ENCODE measurements at regions not wholly inside any gene's neighbourhood (a gene's known extent, or its start where the extent isn't known, plus 50 kb on each side); places are given as distances from the start of the nearest gene placed in this dataset.
"Not testable (repeated sequence)": the region's sequence is repeated elsewhere in the genome, so short reads cannot be mapped to it uniquely, and the experiment has no call there.

- DNase-seq (ENCODE audit: extremely low spot score, insufficient read length, low read depth) (no peak), FAIRE-seq (no peak)
Measured at GRCh38 chr6:105695461-105695860, 292.6 kb upstream of the PREP start.

GRCh38 chr6:105692613-105693215 is 289.8 kb upstream of the PREP start:
- DNase-seq (ENCODE audit: extremely low spot score, insufficient read length, low read depth) (no peak), FAIRE-seq (peak; percentile 52)

- DNase-seq (ENCODE audit: extremely low spot score, insufficient read length, low read depth) = no peak
- no peak for FAIRE-seq
Measured at GRCh38 chr6:105691971-105692370, 289.1 kb upstream of the PREP start.

GRCh38 chr6:105691081-105691480 is 288.2 kb upstream of the PREP start:
- DNase-seq (ENCODE audit: extremely low spot score, insufficient read length, low read depth) (no peak), FAIRE-seq (no peak)

- FAIRE-seq (no peak), DNase-seq (ENCODE audit: extremely low spot score, insufficient read length, low read depth) (no peak)
Measured at GRCh38 chr6:105688573-105688972, 285.7 kb upstream of the PREP start.

- FAIRE-seq; DNase-seq (ENCODE audit: extremely low spot score, insufficient read length, low read depth): not testable (repeated sequence)
Measured at GRCh38 chr6:105686793-105687192, 283.9 kb upstream of the PREP start.

- no peak for DNase-seq (ENCODE audit: extremely low spot score, insufficient read length, low read depth)
- no peak for FAIRE-seq
Measured at GRCh38 chr6:105681061-105681460, 278.2 kb upstream of the PREP start.

GRCh38 chr6:105680131-105680530 is 277.2 kb upstream of the PREP start:
- DNase-seq (ENCODE audit: extremely low spot score, insufficient read length, low read depth) = no peak
- FAIRE-seq = no peak

- FAIRE-seq = no peak
Measured at GRCh38 chr6:105678516-105678915, 275.6 kb upstream of the PREP start.

GRCh38 chr6:105677671-105678475 is 275.0 kb upstream of the PREP start:
- no peak for FAIRE-seq
- DNase-seq (ENCODE audit: extremely low spot score, insufficient read length, low read depth) = no peak

More at GRCh38 chr6:105678516-105678915, 275.6 kb upstream of the PREP start:
- DNase-seq (ENCODE audit: extremely low spot score, insufficient read length, low read depth) = no peak

GRCh38 chr6:105676857-105677256 is 274.0 kb upstream of the PREP start:
- FAIRE-seq (no peak), DNase-seq (ENCODE audit: extremely low spot score, insufficient read length, low read depth) (no peak)

- FAIRE-seq (peak; percentile 50), DNase-seq (ENCODE audit: extremely low spot score, insufficient read length, low read depth) (no peak)
Measured at GRCh38 chr6:105675715-105676397, 273.0 kb upstream of the PREP start.

GRCh38 chr6:105672856-105673538 is 270.1 kb upstream of the PREP start:
- not testable (repeated sequence) for DNase-seq (ENCODE audit: extremely low spot score, insufficient read length, low read depth); FAIRE-seq

GRCh38 chr6:105669232-105669631 is 266.4 kb upstream of the PREP start:
- DNase-seq (ENCODE audit: extremely low spot score, insufficient read length, low read depth) = no peak
- no peak for FAIRE-seq

- FAIRE-seq (no peak), DNase-seq (ENCODE audit: extremely low spot score, insufficient read length, low read depth) (no peak)
Measured at GRCh38 chr6:105667056-105667455, 264.2 kb upstream of the PREP start.

- FAIRE-seq = no peak
- DNase-seq (ENCODE audit: extremely low spot score, insufficient read length, low read depth) = no peak
Measured at GRCh38 chr6:105664931-105665330, 262.0 kb upstream of the PREP start.

GRCh38 chr6:105651969-105652368 is 249.1 kb upstream of the PREP start:
- no peak for DNase-seq (ENCODE audit: extremely low spot score, insufficient read length, low read depth)

GRCh38 chr6:105650347-105650746 is 247.5 kb upstream of the PREP start:
- FAIRE-seq = no peak
- DNase-seq (ENCODE audit: extremely low spot score, insufficient read length, low read depth) = no peak

More at GRCh38 chr6:105651969-105652368, 249.1 kb upstream of the PREP start:
- peak; percentile 5 for FAIRE-seq

GRCh38 chr6:105649192-105649591 is 246.3 kb upstream of the PREP start:
- FAIRE-seq (peak; percentile 85), DNase-seq (ENCODE audit: extremely low spot score, insufficient read length, low read depth) (no peak)

GRCh38 chr6:105648276-105648675 is 245.4 kb upstream of the PREP start:
- DNase-seq (ENCODE audit: extremely low spot score, insufficient read length, low read depth) (no peak), FAIRE-seq (peak; percentile 93)

Measured in GM18507 (cell line).